Effector memory CD4-positive, alpha-beta T cell (primary cell): ENCODE measurements at regions not wholly inside any gene's neighbourhood (a gene's known extent, or its start where the extent isn't known, plus 50 kb on each side); places are given as distances from the start of the nearest gene placed in this dataset.

Source experiments
- DNase-seq, 3 donors: peaks; one replicate each; pipeline ENCODE4 v3.0.0-alpha.2; 2020
- H3K27ac ChIP-seq: 2 replicates; pipeline ENCODE4 v1.7.0; 2013; ENCODE audit warnings: mild to moderate bottlenecking, low read length, moderate library complexity; ENCODE audit not compliant: insufficient read depth, poor library complexity, severe bottlenecking
- H3K27me3 ChIP-seq: replicated peaks from 2 replicates; pipeline ENCODE4 v1.7.0; 2013; ENCODE audit warnings: mild to moderate bottlenecking, low read length; ENCODE audit not compliant: insufficient read depth, control insufficient read depth, poor library complexity, severe bottlenecking
- H3K36me3 ChIP-seq: 2 replicates; pipeline ENCODE4 v1.7.0; 2013; ENCODE audit warnings: mild to moderate bottlenecking, low read length, moderate library complexity; ENCODE audit not compliant: control insufficient read depth, insufficient read depth
- H3K4me1 ChIP-seq: 2 replicates; pipeline ENCODE4 v1.7.0; 2013; ENCODE audit warnings: low read length, mild to moderate bottlenecking; ENCODE audit not compliant: control insufficient read depth, insufficient read depth, poor library complexity, severe bottlenecking
- H3K4me3 ChIP-seq: 2 replicates; pipeline ENCODE4 v1.7.0; 2013; ENCODE audit warnings: low read length, low read depth, mild to moderate bottlenecking; ENCODE audit not compliant: insufficient read depth, poor library complexity, severe bottlenecking
- H3K9me3 ChIP-seq: 2 replicates; pipeline ENCODE4 v1.7.0; 2013; ENCODE audit warnings: mild to moderate bottlenecking, low read length, moderate library complexity; ENCODE audit not compliant: control insufficient read depth

DNA sequence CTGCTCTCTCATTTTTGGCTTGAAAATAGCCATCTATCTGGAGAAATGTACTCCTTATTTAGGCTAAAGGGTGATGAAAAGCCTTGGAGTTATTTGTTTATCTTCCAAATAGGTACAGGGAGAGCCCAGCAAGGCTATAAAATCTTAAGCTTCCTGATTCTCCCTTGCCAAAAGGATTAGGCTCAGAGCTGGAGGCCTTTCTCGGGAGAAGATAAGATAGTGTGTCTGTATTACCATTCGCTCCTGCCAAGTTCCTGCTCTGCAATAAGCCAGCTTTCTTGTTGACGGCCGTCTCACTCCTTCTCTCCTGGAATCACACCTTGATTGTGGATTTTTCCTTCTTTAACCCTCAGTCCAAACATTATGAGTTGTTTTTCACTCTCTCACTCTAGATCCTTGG is 171.8 kb upstream of the TTC29 start:
- DNase-seq, result no peak
- no peaks in the 10 kb centered on the region for H3K27me3 ChIP-seq
- H3K9me3 ChIP-seq, result no peaks in the 10 kb centered on the region

DNA sequence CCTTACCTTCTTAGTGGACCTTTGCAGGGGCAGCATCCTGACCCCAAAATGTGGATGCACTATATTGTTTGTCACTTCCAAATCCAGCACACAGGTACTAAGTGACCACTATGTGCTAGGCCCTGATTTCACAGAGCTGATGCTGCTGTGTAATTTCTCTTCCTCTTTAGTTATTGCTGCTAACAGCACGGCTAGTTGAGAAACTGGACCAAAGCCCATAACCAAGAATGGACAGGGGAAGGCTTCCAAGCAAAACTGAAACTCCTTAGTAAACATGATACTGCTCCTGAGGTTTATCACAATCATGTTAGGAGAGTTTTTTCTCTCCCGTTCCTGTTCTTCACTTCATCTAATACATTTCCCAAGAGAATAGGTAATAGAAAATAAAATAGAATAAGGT is 172.9 kb upstream of the TTC29 start:
- H3K27ac ChIP-seq, result no peak overlapping the region
- H3K9me3 ChIP-seq, result no peaks in the 10 kb centered on the region
- no peaks in the 10 kb centered on the region for H3K4me1 ChIP-seq
- no peak overlapping the region for H3K4me3 ChIP-seq
- H3K27me3 ChIP-seq, result no peaks in the 10 kb centered on the region
- no peak for DNase-seq
- no peaks in the 10 kb centered on the region for H3K36me3 ChIP-seq

More for the DNA sequence above, 171.8 kb upstream of the TTC29 start:
- H3K27ac ChIP-seq, result no peak overlapping the region
- no peaks in the 10 kb centered on the region for H3K36me3 ChIP-seq
- H3K4me1 ChIP-seq, result no peaks in the 10 kb centered on the region
- H3K4me3 ChIP-seq, result no peak overlapping the region

GRCh38 chr4:147122685-147123084 is 177.0 kb upstream of the TTC29 start:
- DNase-seq, result no peak
- Histone ChIP-seq H3K4me3 (no peak overlapping the region), H3K36me3 (no peaks in the 10 kb centered on the region), H3K27ac (no peak overlapping the region), H3K27me3 (no peaks in the 10 kb centered on the region), H3K9me3 (no peaks in the 10 kb centered on the region), H3K4me1 (no peaks in the 10 kb centered on the region)

DNA sequence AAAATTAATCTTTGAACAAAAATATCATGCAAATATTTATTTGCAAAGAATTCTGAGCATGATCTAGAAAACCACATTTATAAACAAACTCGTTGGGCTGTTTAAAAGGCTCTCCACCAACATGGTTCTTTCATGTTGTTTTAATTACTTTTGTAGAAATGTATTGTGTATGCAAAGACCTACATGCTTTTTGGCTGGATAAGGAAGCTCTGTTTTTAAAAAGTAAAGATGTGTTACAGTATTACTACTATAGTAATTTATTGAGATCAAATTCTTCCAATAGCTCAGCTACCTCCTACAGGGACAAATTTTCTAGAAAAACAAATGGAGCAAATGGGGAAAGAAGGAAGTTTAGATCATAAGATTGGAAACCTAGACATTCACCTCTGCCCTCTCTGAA is 177.5 kb upstream of the TTC29 start:
- Histone ChIP-seq H3K4me1 (no peaks in the 10 kb centered on the region), H3K9me3 (no peaks in the 10 kb centered on the region), H3K4me3 (no peak overlapping the region), H3K27ac (no peak overlapping the region), H3K27me3 (no peaks in the 10 kb centered on the region), H3K36me3 (no peaks in the 10 kb centered on the region)
- DNase-seq, result no peak

GRCh38 chr4:147128787-147129186 is 183.1 kb upstream of the TTC29 start:
- no peaks in the 10 kb centered on the region for H3K4me1 ChIP-seq
- H3K9me3 ChIP-seq, result no peaks in the 10 kb centered on the region
- H3K36me3 ChIP-seq, result no peaks in the 10 kb centered on the region
- H3K27ac ChIP-seq, result no peak overlapping the region
- DNase-seq, result no peak
- no peak overlapping the region for H3K4me3 ChIP-seq
- H3K27me3 ChIP-seq, result no peaks in the 10 kb centered on the region

GRCh38 chr4:147129687-147130086 is 184.0 kb upstream of the TTC29 start:
- no peaks in the 10 kb centered on the region for H3K9me3 ChIP-seq
- no peak for DNase-seq
- no peak overlapping the region for H3K4me3 ChIP-seq
- no peaks in the 10 kb centered on the region for H3K4me1 ChIP-seq
- no peaks in the 10 kb centered on the region for H3K36me3 ChIP-seq
- no peaks in the 10 kb centered on the region for H3K27me3 ChIP-seq
- no peak overlapping the region for H3K27ac ChIP-seq

DNA sequence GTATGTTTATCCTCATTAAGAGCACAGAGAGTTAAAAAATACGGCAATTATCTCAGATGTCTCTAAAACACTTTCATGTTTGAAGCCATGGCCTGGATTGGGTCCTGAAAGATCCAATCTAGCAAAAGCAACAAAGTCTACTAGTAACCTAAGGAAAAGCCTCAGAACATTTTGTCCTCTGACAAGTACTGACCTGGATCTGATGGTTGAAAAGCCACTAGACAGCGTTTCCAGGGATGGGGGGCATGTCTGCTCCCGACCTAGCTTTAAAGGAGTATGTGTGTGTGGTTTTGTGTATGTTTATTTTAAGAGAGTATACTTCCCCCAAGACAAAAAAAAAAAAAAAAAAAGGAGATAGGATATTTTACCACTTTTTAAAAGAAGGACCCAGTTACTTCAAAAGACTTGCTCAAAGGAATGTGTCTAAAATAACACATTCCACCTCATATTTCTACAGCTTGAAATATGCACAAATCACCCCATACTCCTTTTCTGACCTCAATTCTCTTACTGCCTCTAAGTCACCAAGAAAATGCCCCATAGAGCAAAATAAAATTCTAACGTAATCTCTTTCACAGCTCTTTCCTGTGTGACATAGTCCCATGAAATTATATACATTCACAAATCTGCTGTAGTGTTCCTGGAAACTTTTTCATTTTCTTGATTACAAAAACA is 189.0 kb upstream of the TTC29 start:
- DNase-seq, result no peak
- no peaks in the 10 kb centered on the region for H3K27me3 ChIP-seq
- H3K36me3 ChIP-seq, result no peaks in the 10 kb centered on the region
- no peaks in the 10 kb centered on the region for H3K4me1 ChIP-seq
- H3K9me3 ChIP-seq, result no peaks in the 10 kb centered on the region
- H3K4me3 ChIP-seq, result no peak overlapping the region
- no peak overlapping the region for H3K27ac ChIP-seq

DNA sequence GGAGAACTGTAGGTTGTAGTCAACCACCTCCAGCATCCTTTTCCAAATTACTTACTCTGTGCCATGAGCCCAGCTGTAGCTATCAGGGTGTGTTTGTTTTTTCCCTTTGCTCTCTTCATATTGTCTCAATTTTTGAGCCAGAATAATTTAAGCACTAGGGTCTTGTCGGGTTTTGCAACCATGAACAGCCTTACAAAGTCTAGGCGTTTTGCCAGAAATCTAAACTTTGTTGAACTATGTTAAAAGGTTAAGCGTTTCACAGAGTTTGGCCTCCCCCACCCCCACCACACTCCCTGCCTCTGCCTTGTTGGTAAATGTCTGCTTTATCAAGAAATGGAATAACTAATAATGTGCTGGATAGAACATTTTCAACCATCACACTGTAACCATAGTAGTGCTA is 190.6 kb upstream of the TTC29 start:
- no peak overlapping the region for H3K4me3 ChIP-seq
- H3K27me3 ChIP-seq, result no peaks in the 10 kb centered on the region
- H3K4me1 ChIP-seq, result no peaks in the 10 kb centered on the region
- no peaks in the 10 kb centered on the region for H3K36me3 ChIP-seq
- no peaks in the 10 kb centered on the region for H3K9me3 ChIP-seq
- no peak overlapping the region for H3K27ac ChIP-seq
- no peak for DNase-seq

DNA sequence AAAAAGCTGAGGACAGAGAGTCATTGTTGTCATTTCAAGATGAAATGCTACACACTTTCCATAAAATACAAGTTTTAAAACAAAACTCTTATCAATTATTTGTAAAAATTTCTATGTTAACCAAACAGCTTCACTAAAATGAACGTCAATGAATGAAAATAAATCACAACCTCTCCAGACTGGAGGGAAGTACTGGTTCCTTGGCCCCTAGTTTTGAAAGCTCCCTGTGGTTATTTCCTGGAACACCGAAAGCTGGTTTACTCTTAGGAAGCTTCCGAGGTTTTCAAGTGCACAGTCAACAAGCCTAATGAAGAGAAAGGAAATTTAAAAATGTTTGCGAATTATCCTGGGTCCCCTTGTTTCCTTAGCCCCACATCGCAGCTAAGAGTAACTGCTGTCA is 191.1 kb upstream of the TTC29 start:
- Histone ChIP-seq H3K9me3 (no peaks in the 10 kb centered on the region), H3K4me1 (no peaks in the 10 kb centered on the region), H3K4me3 (no peak overlapping the region), H3K27me3 (no peaks in the 10 kb centered on the region), H3K27ac (no peak overlapping the region), H3K36me3 (no peaks in the 10 kb centered on the region)
- no peak for DNase-seq

GRCh38 chr4:147137280-147137679 is 191.6 kb upstream of the TTC29 start:
- no peak overlapping the region for H3K4me3 ChIP-seq
- H3K36me3 ChIP-seq, result no peaks in the 10 kb centered on the region
- no peaks in the 10 kb centered on the region for H3K4me1 ChIP-seq
- H3K9me3 ChIP-seq, result no peaks in the 10 kb centered on the region
- DNase-seq, result no peak
- H3K27ac ChIP-seq, result no peak overlapping the region
- no peaks in the 10 kb centered on the region for H3K27me3 ChIP-seq
